T-helper 2 cell treated with Interferon-gamma antibody and Interleukin-4, amounts not matched to agents 5 μg/mL and 100 μg/mL, for 36 hours (primary cell): ENCODE measurements at regions not wholly inside any gene's neighbourhood (a gene's known extent, or its start where the extent isn't known, plus 50 kb on each side); places are given as distances from the start of the nearest gene placed in this dataset.

ENCODE experiments used
- DNase-seq: peaks from one replicate; pipeline ENCODE4 v3.0.0; 2021; ENCODE audit warnings: low spot score
- H3K27ac Mint-ChIP-seq: one replicate; pipeline ENCODE4 v1.8.0; 2021; ENCODE audit warnings: mild to moderate bottlenecking, mixed read lengths
- H3K27me3 Mint-ChIP-seq: one replicate; pipeline ENCODE4 v1.8.0; 2021; ENCODE audit warnings: low read depth, mixed read lengths
- H3K36me3 Mint-ChIP-seq: one replicate; pipeline ENCODE4 v1.8.0; 2021; ENCODE audit warnings: low read depth, mixed read lengths
- H3K4me1 Mint-ChIP-seq: one replicate; pipeline ENCODE4 v1.8.0; 2021; ENCODE audit warnings: low read depth, mixed read lengths
- H3K4me3 Mint-ChIP-seq: one replicate; pipeline ENCODE4 v1.8.0; 2022; ENCODE audit warnings: mild to moderate bottlenecking, moderate library complexity, mixed read lengths
- H3K9me3 Mint-ChIP-seq: one replicate; pipeline ENCODE4 v1.8.0; 2021; ENCODE audit warnings: mixed read lengths

DNA sequence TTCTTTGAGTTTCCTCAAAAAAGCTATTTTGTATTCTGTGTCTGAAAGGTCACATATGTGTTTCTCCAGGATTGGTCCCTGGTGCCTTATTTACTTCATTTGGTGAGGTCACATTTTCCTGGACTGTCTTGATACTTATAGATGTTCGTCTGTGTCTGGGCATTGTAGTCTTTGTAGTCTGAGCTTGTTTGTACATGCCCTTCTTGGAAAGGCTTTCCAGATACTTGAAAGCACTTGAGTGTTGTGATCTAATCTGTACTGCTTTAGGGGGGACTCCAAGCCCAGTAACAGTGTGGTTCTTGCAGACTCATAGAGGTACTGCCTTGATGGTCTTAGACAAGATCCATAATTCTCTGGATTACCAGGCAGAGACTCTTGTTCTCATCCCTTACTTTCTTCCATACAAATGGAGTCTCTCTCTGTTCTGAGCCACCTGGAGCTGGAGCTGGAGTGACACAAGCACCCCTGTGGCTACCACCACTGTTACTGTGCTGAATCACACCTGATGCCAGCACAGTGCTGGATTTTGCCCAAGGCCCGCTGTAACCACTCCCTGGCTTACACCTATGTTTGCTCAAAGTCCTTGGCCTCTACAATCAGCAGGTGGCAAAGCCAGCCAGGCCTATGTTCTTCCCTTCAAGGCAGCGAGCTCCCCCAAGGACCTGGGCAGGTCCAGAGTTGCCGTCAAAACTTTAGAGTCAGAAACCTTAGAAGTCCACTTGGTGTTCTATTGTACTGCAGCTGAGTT lies 72.3 kb upstream of the EFHC2 start:
- Mint-ChIP-seq H3K36me3 (no peaks in the 10 kb centered on the region), H3K27me3 (peaks cover 2% of the 10 kb centered on the region), H3K27ac (no peak overlapping the region), H3K9me3 (no peaks in the 10 kb centered on the region), H3K4me3 (no peak overlapping the region), H3K4me1 (no peaks in the 10 kb centered on the region)
- DNase-seq = no peak

DNA sequence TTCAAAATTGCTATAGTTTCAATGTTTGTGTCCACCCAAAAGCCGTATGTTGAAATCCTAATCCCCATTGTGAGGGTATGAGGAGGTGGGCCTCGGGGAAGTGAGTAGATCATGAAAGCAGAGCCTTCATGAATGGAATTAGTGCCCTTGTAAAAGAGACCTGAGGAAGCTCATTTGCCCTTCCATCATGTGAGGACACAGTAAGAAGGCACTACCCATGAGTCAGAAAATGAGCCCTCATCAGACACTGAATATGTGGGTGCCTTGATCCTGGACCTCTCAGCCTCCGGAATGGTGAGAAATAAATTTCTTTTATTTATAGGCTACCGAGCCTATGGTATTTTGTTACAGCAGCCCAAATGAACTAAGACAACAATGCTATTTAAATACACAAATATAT lies 57.7 kb upstream of the EFHC2 start:
- H3K4me1 Mint-ChIP-seq = peaks cover 3% of the 10 kb centered on the region
- no peak overlapping the region for H3K27ac Mint-ChIP-seq
- H3K27me3 Mint-ChIP-seq = no peaks in the 10 kb centered on the region
- no peak overlapping the region for H3K4me3 Mint-ChIP-seq
- DNase-seq = no peak
- H3K36me3 Mint-ChIP-seq = no peaks in the 10 kb centered on the region
- H3K9me3 Mint-ChIP-seq = no peaks in the 10 kb centered on the region

DNA sequence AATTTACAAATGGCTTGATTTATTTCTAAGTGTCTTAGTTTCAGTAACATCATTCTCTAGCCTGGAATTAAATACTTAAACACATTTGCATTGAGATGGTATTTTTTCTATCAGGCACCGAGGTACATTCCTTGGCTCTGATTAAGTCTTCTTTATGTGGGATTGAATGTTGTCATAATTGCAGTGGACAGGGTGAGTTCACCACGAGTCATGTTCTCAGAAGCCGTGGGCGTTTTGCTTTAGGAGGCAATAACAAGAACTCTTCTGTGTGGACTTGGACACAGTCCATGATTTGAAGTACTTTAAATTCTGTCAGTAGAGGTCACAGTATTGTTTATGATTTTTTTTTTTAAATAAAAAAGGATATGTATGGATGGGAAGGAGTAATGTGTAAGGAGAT lies 57.1 kb upstream of the EFHC2 start:
- no peaks in the 10 kb centered on the region for H3K36me3 Mint-ChIP-seq
- no peaks in the 10 kb centered on the region for H3K27me3 Mint-ChIP-seq
- DNase-seq = peak; percentile 23
- H3K4me3 Mint-ChIP-seq = no peak overlapping the region
- H3K9me3 Mint-ChIP-seq = no peaks in the 10 kb centered on the region
- no peak overlapping the region for H3K27ac Mint-ChIP-seq
- no peaks in the 10 kb centered on the region for H3K4me1 Mint-ChIP-seq

DNA sequence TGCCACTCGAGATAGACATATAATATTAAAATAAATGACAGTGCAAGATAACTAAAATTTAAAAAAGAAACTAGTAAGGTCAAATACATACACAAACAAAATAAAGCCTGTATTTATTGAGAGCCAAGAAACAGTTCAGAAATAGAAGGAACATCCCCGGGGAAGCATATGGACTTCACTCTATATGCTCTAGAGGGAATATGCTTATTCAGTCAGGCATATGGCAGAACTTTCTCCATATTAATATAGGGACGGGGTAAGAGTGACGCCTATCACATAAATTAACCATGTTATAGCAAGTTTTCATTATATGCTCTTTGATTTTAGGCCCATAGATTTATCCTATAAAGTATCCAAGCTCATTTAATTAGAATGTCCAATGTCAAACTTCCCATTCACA lies 56.7 kb upstream of the EFHC2 start:
- H3K4me1 Mint-ChIP-seq = no peaks in the 10 kb centered on the region
- no peak for DNase-seq
- no peak overlapping the region for H3K4me3 Mint-ChIP-seq
- no peaks in the 10 kb centered on the region for H3K27me3 Mint-ChIP-seq
- no peak overlapping the region for H3K27ac Mint-ChIP-seq
- no peaks in the 10 kb centered on the region for H3K36me3 Mint-ChIP-seq
- no peaks in the 10 kb centered on the region for H3K9me3 Mint-ChIP-seq
